Activated naive CD8-positive, alpha-beta T cell treated with anti-CD3 and anti-CD28 coated beads, Interleukin-2, amount 10 ng/mL, durations not matched to agents 7 days and 5 days (primary cell): ENCODE measurements at regions not wholly inside any gene's neighbourhood (a gene's known extent, or its start where the extent isn't known, plus 50 kb on each side); places are given as distances from the start of the nearest gene placed in this dataset.

ENCODE experiments used
- ATAC-seq: fragments of 150-1000 bp; cut with Tn5 transposase; one replicate; pipeline ENCODE4 v1.10.0; 2021; ENCODE audit warnings: low read depth, moderate library complexity
- POLR2A ChIA-PET: fragments of 350-600 bp; sonication (Branson Sonifier 250); formaldehyde crosslinking; loops from one replicate; lab custom pipeline; 2021; ENCODE audit warnings: antibody characterized with exemption; lab: Charles Lee
- DNase-seq: peaks from one replicate; pipeline ENCODE4 v3.0.0; 2021
- H3K27ac Mint-ChIP-seq: one replicate; pipeline ENCODE4 v1.8.0; 2022; ENCODE audit warnings: mild to moderate bottlenecking, mixed read lengths
- H3K27me3 Mint-ChIP-seq: one replicate; pipeline ENCODE4 v1.8.0; 2022; ENCODE audit warnings: mild to moderate bottlenecking, moderate library complexity, mixed read lengths
- H3K36me3 Mint-ChIP-seq: one replicate; pipeline ENCODE4 v1.8.0; 2021; ENCODE audit warnings: mild to moderate bottlenecking, mixed read lengths
- H3K4me1 Mint-ChIP-seq: one replicate; pipeline ENCODE4 v1.8.0; 2021; ENCODE audit warnings: mixed read lengths
- H3K4me3 Mint-ChIP-seq: one replicate; pipeline ENCODE4 v1.8.0; 2022; ENCODE audit warnings: mild to moderate bottlenecking, moderate library complexity, mixed read lengths
- H3K9me3 Mint-ChIP-seq: one replicate; pipeline ENCODE4 v1.8.0; 2021; ENCODE audit warnings: mixed read lengths

GRCh38 chr9:26053954-26054353 lies 375.7 kb upstream of the TUSC1 start:
- Mint-ChIP-seq H3K4me3 (no peak overlapping the region), H3K4me1 (no peaks in the 10 kb centered on the region), H3K27me3 (no peaks in the 10 kb centered on the region), H3K27ac (no peak overlapping the region), H3K9me3 (no peaks in the 10 kb centered on the region), H3K36me3 (no peaks in the 10 kb centered on the region)
- ATAC-seq (no peak), DNase-seq (no peak)
- POLR2A ChIA-PET = no interaction called here

- POLR2A ChIA-PET = no interaction called here
- DNase-seq (no peak), ATAC-seq (no peak)
- H3K9me3 Mint-ChIP-seq = peaks cover 9% of the 10 kb centered on the region
- no peaks in the 10 kb centered on the region for H3K4me1 Mint-ChIP-seq
- no peaks in the 10 kb centered on the region for H3K27me3 Mint-ChIP-seq
- H3K36me3 Mint-ChIP-seq = no peaks in the 10 kb centered on the region
- no peak overlapping the region for H3K27ac Mint-ChIP-seq
- no peak overlapping the region for H3K4me3 Mint-ChIP-seq
Observed at GRCh38 chr9:26043431-26043830, 365.2 kb upstream of the TUSC1 start.

GRCh38 chr9:26034786-26035185 lies 356.5 kb upstream of the TUSC1 start:
- DNase-seq = no peak
- POLR2A ChIA-PET = no interaction called here
- Mint-ChIP-seq H3K4me1 (no peaks in the 10 kb centered on the region), H3K27ac (no peak overlapping the region), H3K9me3 (peaks cover 9% of the 10 kb centered on the region), H3K4me3 (no peak overlapping the region), H3K27me3 (no peaks in the 10 kb centered on the region), H3K36me3 (no peaks in the 10 kb centered on the region)
- ATAC-seq = no peak

- Mint-ChIP-seq H3K4me1 (no peaks in the 10 kb centered on the region), H3K27ac (no peak overlapping the region)
- POLR2A ChIA-PET = no interaction called here
Observed at GRCh38 chr9:26033336-26033735, 355.1 kb upstream of the TUSC1 start.

GRCh38 chr9:26026423-26027100 lies 348.3 kb upstream of the TUSC1 start:
- ATAC-seq = no peak
- H3K27me3 Mint-ChIP-seq = no peaks in the 10 kb centered on the region
- H3K4me1 Mint-ChIP-seq = no peaks in the 10 kb centered on the region
- POLR2A ChIA-PET = no interaction called here
- no peak overlapping the region for H3K4me3 Mint-ChIP-seq
- no peak for DNase-seq
- peaks cover 4% of the 10 kb centered on the region for H3K9me3 Mint-ChIP-seq
- H3K36me3 Mint-ChIP-seq = no peaks in the 10 kb centered on the region
- no peak overlapping the region for H3K27ac Mint-ChIP-seq

More at GRCh38 chr9:26033336-26033735, 355.1 kb upstream of the TUSC1 start:
- Mint-ChIP-seq H3K36me3 (no peaks in the 10 kb centered on the region), H3K4me3 (no peak overlapping the region), H3K27me3 (no peaks in the 10 kb centered on the region), H3K9me3 (peaks cover 6% of the 10 kb centered on the region)
- ATAC-seq (no peak), DNase-seq (no peak)

GRCh38 chr9:26013199-26013598 lies 335.0 kb upstream of the TUSC1 start:
- H3K36me3 Mint-ChIP-seq = no peaks in the 10 kb centered on the region
- POLR2A ChIA-PET = no interaction called here
- H3K4me3 Mint-ChIP-seq = no peak overlapping the region
- H3K27me3 Mint-ChIP-seq = no peaks in the 10 kb centered on the region
- ATAC-seq (no peak), DNase-seq (no peak)
- H3K9me3 Mint-ChIP-seq = peaks cover 3% of the 10 kb centered on the region
- no peak overlapping the region for H3K27ac Mint-ChIP-seq
- H3K4me1 Mint-ChIP-seq = no peaks in the 10 kb centered on the region

- H3K9me3 Mint-ChIP-seq = no peaks in the 10 kb centered on the region
- no peak overlapping the region for H3K27ac Mint-ChIP-seq
- ATAC-seq = no peak
- no peaks in the 10 kb centered on the region for H3K36me3 Mint-ChIP-seq
- POLR2A ChIA-PET = no interaction called here
- no peak overlapping the region for H3K4me3 Mint-ChIP-seq
- H3K4me1 Mint-ChIP-seq = no peaks in the 10 kb centered on the region
- DNase-seq = no peak
- no peaks in the 10 kb centered on the region for H3K27me3 Mint-ChIP-seq
Observed at GRCh38 chr9:26012797-26013196, 334.6 kb upstream of the TUSC1 start.

- Mint-ChIP-seq H3K4me1 (no peaks in the 10 kb centered on the region), H3K27me3 (no peaks in the 10 kb centered on the region), H3K4me3 (no peak overlapping the region), H3K36me3 (no peaks in the 10 kb centered on the region), H3K9me3 (peaks cover 18% of the 10 kb centered on the region), H3K27ac (no peak overlapping the region)
- POLR2A ChIA-PET = no interaction called here
- ATAC-seq (no peak), DNase-seq (no peak)
Observed at GRCh38 chr9:25994605-25995004, 316.4 kb upstream of the TUSC1 start.

- Mint-ChIP-seq H3K4me3 (no peak overlapping the region), H3K4me1 (no peaks in the 10 kb centered on the region), H3K27ac (no peak overlapping the region), H3K36me3 (no peaks in the 10 kb centered on the region), H3K27me3 (no peaks in the 10 kb centered on the region), H3K9me3 (peaks cover 19% of the 10 kb centered on the region)
- ATAC-seq = no peak
- no peak for DNase-seq
- POLR2A ChIA-PET = no interaction called here
Observed at GRCh38 chr9:25990376-25990775, 312.1 kb upstream of the TUSC1 start.

GRCh38 chr9:25975667-25976066 lies 297.4 kb upstream of the TUSC1 start:
- ATAC-seq (no peak), DNase-seq (no peak)
- H3K4me3 Mint-ChIP-seq = no peak overlapping the region
- POLR2A ChIA-PET = no interaction called here
- H3K27me3 Mint-ChIP-seq = no peaks in the 10 kb centered on the region
- no peaks in the 10 kb centered on the region for H3K4me1 Mint-ChIP-seq
- H3K9me3 Mint-ChIP-seq = peaks cover 2% of the 10 kb centered on the region
- H3K27ac Mint-ChIP-seq = no peak overlapping the region
- no peaks in the 10 kb centered on the region for H3K36me3 Mint-ChIP-seq

- H3K36me3 Mint-ChIP-seq = no peaks in the 10 kb centered on the region
- DNase-seq (no peak), ATAC-seq (no peak)
- peaks cover 4% of the 10 kb centered on the region for H3K9me3 Mint-ChIP-seq
- H3K27ac Mint-ChIP-seq = no peak overlapping the region
- no peak overlapping the region for H3K4me3 Mint-ChIP-seq
- no peaks in the 10 kb centered on the region for H3K27me3 Mint-ChIP-seq
- no peaks in the 10 kb centered on the region for H3K4me1 Mint-ChIP-seq
- POLR2A ChIA-PET = no interaction called here
Observed at GRCh38 chr9:25964239-25964638, 286.0 kb upstream of the TUSC1 start.

- Mint-ChIP-seq H3K9me3 (peaks cover 3% of the 10 kb centered on the region), H3K27ac (no peak overlapping the region), H3K36me3 (no peaks in the 10 kb centered on the region), H3K27me3 (no peaks in the 10 kb centered on the region), H3K4me1 (no peaks in the 10 kb centered on the region), H3K4me3 (no peak overlapping the region)
- ATAC-seq (no peak), DNase-seq (no peak)
- POLR2A ChIA-PET = no interaction called here
Observed at GRCh38 chr9:25960178-25960577, 281.9 kb upstream of the TUSC1 start.

GRCh38 chr9:25954209-25954608 lies 276.0 kb upstream of the TUSC1 start:
- no peak for DNase-seq
- Mint-ChIP-seq H3K4me3 (no peak overlapping the region), H3K9me3 (peaks cover 1% of the 10 kb centered on the region), H3K36me3 (no peaks in the 10 kb centered on the region), H3K27ac (no peak overlapping the region), H3K27me3 (no peaks in the 10 kb centered on the region), H3K4me1 (no peaks in the 10 kb centered on the region)
- ATAC-seq = no peak
- POLR2A ChIA-PET = no interaction called here

- ATAC-seq (no peak), DNase-seq (no peak)
- H3K4me3 Mint-ChIP-seq = no peak overlapping the region
- H3K27ac Mint-ChIP-seq = no peak overlapping the region
- H3K27me3 Mint-ChIP-seq = no peaks in the 10 kb centered on the region
- H3K9me3 Mint-ChIP-seq = peaks cover 13% of the 10 kb centered on the region
- H3K36me3 Mint-ChIP-seq = no peaks in the 10 kb centered on the region
- POLR2A ChIA-PET = no interaction called here
- H3K4me1 Mint-ChIP-seq = no peaks in the 10 kb centered on the region
Observed at GRCh38 chr9:25948182-25948581, 269.9 kb upstream of the TUSC1 start.

GRCh38 chr9:25939126-25939525 lies 260.9 kb upstream of the TUSC1 start:
- H3K36me3 Mint-ChIP-seq = no peaks in the 10 kb centered on the region
- DNase-seq = no peak
- no peak overlapping the region for H3K27ac Mint-ChIP-seq

More at GRCh38 chr9:25939126-25939525, 260.9 kb upstream of the TUSC1 start:
- Mint-ChIP-seq H3K4me1 (no peaks in the 10 kb centered on the region), H3K9me3 (peaks cover 3% of the 10 kb centered on the region), H3K27me3 (no peaks in the 10 kb centered on the region), H3K4me3 (no peak overlapping the region)
- no peak for ATAC-seq
- POLR2A ChIA-PET = no interaction called here
